ENCODE measurements at regions not wholly inside any gene's neighbourhood (a gene's known extent, or its start where the extent isn't known, plus 50 kb on each side); places are given as distances from the start of the nearest gene placed in this dataset.

DNA sequence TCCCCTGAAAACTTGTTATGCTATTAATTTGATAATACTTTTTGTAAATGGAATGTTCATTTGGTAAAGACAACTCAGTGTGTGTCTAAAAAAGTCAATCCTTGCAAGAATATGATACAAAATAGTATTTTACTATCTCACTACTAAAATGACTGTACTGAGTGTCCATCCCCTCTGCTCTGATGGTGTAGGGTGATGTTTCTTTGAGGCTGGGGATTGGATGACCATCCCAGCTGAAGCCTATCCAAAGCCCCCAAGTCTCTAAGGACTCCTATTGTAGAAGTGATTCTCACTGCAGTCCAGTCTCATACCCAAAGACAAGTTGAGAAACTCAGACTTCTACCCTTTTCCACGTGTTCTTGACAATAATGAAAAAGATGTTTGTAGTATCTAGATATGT is 1128.4 kb downstream of the BCL11B start:
- H3K27ac ChIP-seq, result no peak overlapping the region
- TF ChIP-seq ZFX (IDR thresholded peaks at IDR 0.05), result no peak
- TF ChIP-seq, protein P1, sequence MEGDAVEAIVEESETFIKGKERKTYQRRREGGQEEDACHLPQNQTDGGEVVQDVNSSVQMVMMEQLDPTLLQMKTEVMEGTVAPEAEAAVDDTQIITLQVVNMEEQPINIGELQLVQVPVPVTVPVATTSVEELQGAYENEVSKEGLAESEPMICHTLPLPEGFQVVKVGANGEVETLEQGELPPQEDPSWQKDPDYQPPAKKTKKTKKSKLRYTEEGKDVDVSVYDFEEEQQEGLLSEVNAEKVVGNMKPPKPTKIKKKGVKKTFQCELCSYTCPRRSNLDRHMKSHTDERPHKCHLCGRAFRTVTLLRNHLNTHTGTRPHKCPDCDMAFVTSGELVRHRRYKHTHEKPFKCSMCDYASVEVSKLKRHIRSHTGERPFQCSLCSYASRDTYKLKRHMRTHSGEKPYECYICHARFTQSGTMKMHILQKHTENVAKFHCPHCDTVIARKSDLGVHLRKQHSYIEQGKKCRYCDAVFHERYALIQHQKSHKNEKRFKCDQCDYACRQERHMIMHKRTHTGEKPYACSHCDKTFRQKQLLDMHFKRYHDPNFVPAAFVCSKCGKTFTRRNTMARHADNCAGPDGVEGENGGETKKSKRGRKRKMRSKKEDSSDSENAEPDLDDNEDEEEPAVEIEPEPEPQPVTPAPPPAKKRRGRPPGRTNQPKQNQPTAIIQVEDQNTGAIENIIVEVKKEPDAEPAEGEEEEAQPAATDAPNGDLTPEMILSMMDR (conservative IDR thresholded peaks at IDR 0.05), result no peak

DNA sequence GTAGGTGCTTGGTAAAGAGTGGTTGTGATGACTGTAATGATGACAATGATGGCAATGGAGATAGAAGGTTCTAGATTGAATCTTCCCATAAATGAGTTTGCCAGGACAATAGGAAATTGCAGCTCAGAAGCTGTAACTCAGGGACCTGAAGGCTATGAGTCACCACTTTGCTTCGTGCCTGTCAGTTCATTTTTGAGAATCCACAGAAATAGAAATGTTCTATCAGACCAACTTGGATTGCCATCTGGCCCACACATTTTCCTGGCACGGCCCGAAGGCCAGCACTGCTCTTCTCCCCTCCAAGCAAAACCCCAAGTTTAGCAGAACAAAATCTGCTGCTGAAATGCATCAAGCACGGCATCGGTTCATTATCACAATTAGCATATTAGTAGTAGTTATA is 1127.0 kb downstream of the BCL11B start:
- H3K27ac ChIP-seq, result no peak overlapping the region
- TF ChIP-seq, protein P1 (conservative IDR thresholded peaks at IDR 0.05), result no peak
- TF ChIP-seq ZFX (IDR thresholded peaks at IDR 0.05), result no peak

DNA sequence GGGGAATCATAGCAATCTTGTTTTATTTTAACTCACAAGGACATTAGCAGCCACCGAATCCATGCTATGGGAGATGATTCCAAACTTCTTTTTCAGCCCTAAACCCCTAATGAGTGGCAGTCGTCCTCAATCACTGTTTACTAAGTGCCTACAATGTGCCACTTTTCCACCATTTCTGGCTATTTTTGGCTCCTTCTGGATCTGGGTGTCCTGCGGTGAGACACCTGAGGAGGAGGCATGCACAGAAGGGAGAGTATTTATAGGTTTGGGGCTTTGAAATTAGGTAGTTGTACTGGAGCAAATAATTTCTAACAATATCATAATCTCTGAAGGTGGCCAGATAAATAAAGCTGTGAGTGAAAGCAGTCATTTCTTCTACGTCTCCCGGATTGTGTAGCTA is 1125.6 kb downstream of the BCL11B start:
- no peak overlapping the region for H3K27ac ChIP-seq
- no peak for TF ChIP-seq ZFX (IDR thresholded peaks at IDR 0.05)
- TF ChIP-seq, protein P1 (conservative IDR thresholded peaks at IDR 0.05), result no peak

DNA sequence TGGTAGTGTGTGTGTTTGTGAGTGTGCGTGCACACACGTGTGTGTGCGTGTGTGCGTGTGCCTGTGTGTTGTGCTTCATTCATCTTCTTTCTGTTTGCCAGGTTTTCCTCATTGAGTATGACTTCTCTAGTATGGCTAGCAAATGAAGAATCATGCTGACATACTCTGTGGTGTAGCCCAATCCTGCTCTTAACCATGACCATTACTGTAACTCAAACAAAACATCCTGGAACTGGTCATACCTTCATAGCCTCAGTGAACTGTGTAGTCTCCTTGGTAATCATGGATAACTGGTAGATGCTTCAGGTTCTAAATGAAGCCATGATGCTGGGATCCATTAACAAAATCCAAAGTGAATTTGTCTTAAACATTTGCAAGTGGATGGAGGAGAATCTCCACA is 1117.7 kb downstream of the BCL11B start:
- H3K27ac ChIP-seq, result no peak overlapping the region
- TF ChIP-seq, protein P1 (conservative IDR thresholded peaks at IDR 0.05), result no peak
- no peak for TF ChIP-seq ZFX (IDR thresholded peaks at IDR 0.05)

DNA sequence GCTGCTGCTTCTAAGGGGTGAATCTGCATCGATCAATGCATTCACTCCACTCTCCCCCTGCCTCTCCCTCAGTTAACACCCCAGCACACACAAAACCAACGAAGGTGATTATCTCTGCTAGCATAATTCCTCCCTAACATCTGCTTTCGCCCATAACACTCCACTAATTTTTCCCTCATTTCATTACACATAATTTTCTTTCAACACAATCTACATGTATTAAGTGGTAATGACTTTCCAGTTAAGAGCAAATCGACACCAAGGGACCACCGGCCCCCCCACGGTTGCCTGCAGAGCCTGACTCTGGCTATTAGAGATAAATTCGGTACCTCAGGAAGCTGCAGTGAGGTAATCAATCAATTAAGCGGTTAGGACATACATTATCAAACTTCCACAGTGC is 1115.6 kb downstream of the BCL11B start:
- no peak overlapping the region for H3K27ac ChIP-seq
- TF ChIP-seq, protein P1 (conservative IDR thresholded peaks at IDR 0.05), result no peak

DNA sequence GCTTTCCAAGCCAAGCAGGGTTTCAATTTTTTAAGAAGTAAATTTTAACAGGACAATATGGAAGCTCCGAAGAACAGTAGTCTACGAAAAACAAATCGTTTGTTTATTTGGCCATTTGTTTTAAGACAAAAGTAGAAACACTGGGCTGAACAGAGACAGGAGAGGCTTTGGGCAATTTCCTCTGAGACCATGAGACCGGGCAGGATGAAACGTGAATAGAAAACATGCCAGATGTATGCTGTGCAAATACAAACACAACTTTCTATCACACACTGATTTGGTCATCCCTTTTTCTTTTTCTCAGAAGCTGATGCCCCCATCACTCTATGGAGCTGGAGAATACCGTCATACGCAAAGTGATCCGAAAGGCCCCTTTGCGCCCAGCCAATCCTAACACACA is 1111.1 kb downstream of the BCL11B start:
- H3K27ac ChIP-seq, result no peak overlapping the region
- TF ChIP-seq, protein P1 (conservative IDR thresholded peaks at IDR 0.05), result no peak
- no peak for TF ChIP-seq ZFX (IDR thresholded peaks at IDR 0.05)

DNA sequence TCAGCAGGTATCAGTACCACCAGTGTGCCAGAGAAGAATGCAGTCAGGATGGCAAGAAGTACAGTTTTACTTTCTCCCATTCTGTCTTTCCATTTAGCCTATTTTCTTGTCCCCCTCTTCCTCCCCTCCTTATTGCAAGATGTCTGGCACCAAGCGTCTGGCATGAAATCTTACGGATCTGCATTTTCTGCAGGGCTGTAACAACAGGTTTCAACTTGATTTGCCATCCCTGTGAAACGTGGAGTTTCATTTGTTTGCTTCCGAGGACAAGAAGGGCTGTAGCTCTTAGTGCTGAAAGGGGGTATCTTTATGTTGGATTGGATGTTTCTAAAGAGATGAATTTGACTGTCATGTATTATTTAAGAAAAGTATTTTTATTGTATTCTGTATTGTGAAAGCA is 1110.6 kb downstream of the BCL11B start:
- TF ChIP-seq ZFX (IDR thresholded peaks at IDR 0.05), result no peak
- TF ChIP-seq, protein P1 (conservative IDR thresholded peaks at IDR 0.05), result no peak
- H3K27ac ChIP-seq, result no peak overlapping the region
